ENCODE measurements at regions not wholly inside any gene's neighbourhood (a gene's known extent, or its start where the extent isn't known, plus 50 kb on each side); places are given as distances from the start of the nearest gene placed in this dataset.

DNA sequence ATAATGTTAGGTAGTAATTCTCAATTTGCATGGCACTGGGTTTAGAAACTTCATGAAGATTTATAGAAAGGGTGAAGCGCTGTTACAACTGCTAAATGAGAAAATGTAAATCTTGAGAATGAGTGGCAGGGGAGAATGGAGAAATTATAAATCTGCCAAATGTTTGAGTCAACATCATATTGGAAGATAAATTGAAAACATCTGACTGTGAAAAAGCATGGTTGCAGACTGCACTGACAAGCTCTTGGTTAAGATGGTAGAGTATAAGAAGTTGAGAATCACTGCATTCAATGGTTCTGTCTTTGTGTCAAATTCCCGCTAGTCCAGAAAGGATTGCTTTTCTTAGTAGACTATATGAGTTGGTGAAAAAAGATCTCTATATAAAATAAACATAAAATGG, 113.3 kb upstream of the DUSP10 start (continued):
- no peak for TF ChIP-seq CBX5 (IDR thresholded peaks at IDR 0.05; ENCODE audit: low read depth, low read length)
- no peak for TF ChIP-seq TAF7 (optimal IDR thresholded peaks at IDR 0.05; ENCODE audit: borderline replicate concordance, low read depth, low read length)
- no peak for TF ChIP-seq ZNF274 (IDR thresholded peaks at IDR 0.05; ENCODE audit: borderline replicate concordance, extremely low read depth, low read length)
- no peak for TF ChIP-seq CEBPB (IDR thresholded peaks at IDR 0.05; ENCODE audit: low read depth, low read length)

Measured in H1 (cell line).